ENCODE measurements at regions not wholly inside any gene's neighbourhood (a gene's known extent, or its start where the extent isn't known, plus 50 kb on each side); places are given as distances from the start of the nearest gene placed in this dataset.
"Not testable (repeated sequence)": the region's sequence is repeated elsewhere in the genome, so short reads cannot be mapped to it uniquely, and the experiment has no call there.

- no peak for DNase-seq
Measured at GRCh38 chr16:59573528-59574271, 839.6 kb upstream of the GOT2 start.

GRCh38 chr16:59567496-59567895 lies 833.4 kb upstream of the GOT2 start:
- DNase-seq: no peak

GRCh38 chr16:59566446-59566845 lies 832.3 kb upstream of the GOT2 start:
- DNase-seq: no peak

GRCh38 chr16:59558679-59559078 lies 824.6 kb upstream of the GOT2 start:
- no peak for DNase-seq

GRCh38 chr16:59552164-59552563 lies 818.0 kb upstream of the GOT2 start:
- no peak for DNase-seq

GRCh38 chr16:59545721-59546120 lies 811.6 kb upstream of the GOT2 start:
- DNase-seq: no peak

GRCh38 chr16:59543641-59544040 lies 809.5 kb upstream of the GOT2 start:
- DNase-seq: no peak

- no peak for DNase-seq
Measured at GRCh38 chr16:59540621-59541020, 806.5 kb upstream of the GOT2 start.

- DNase-seq: no peak
Measured at GRCh38 chr16:59535298-59535697, 801.2 kb upstream of the GOT2 start.

- DNase-seq: no peak
Measured at GRCh38 chr16:59527206-59527997, 793.3 kb upstream of the GOT2 start.

GRCh38 chr16:59522826-59523225 lies 788.7 kb upstream of the GOT2 start:
- DNase-seq: no peak

GRCh38 chr16:59518721-59519120 lies 784.6 kb upstream of the GOT2 start:
- DNase-seq: not testable (repeated sequence)

GRCh38 chr16:59514651-59515050 lies 780.5 kb upstream of the GOT2 start:
- DNase-seq: no peak

- no peak for DNase-seq
Measured at GRCh38 chr16:59510008-59510424, 775.9 kb upstream of the GOT2 start.

- DNase-seq: no peak
Measured at GRCh38 chr16:59500601-59501000, 766.5 kb upstream of the GOT2 start.

- no peak for DNase-seq
Measured at GRCh38 chr16:59487067-59487466, 753.0 kb upstream of the GOT2 start.

GRCh38 chr16:59484833-59485516 lies 750.9 kb upstream of the GOT2 start:
- no peak for DNase-seq

- no peak for DNase-seq
Measured at GRCh38 chr16:59478838-59479237, 744.7 kb upstream of the GOT2 start.

- DNase-seq: no peak
Measured at GRCh38 chr16:59470556-59470955, 736.4 kb upstream of the GOT2 start.

GRCh38 chr16:59469266-59469665 lies 735.1 kb upstream of the GOT2 start:
- no peak for DNase-seq

GRCh38 chr16:59463776-59464175 lies 729.7 kb upstream of the GOT2 start:
- no peak for DNase-seq

GRCh38 chr16:59459806-59460205 lies 725.7 kb upstream of the GOT2 start:
- no peak for DNase-seq

- DNase-seq: no peak
Measured at GRCh38 chr16:59455497-59455896, 721.4 kb upstream of the GOT2 start.

GRCh38 chr16:59450513-59450912 lies 716.4 kb upstream of the GOT2 start:
- DNase-seq: not testable (repeated sequence)

Data from activated CD4-positive, alpha-beta T cell treated with anti-CD3 and anti-CD28 coated beads, Interleukin-2, Interleukin-6, amounts not matched to agents 100 ng/mL and 50 ng/mL, durations not matched to agents 16 hours and 8 hours (primary cell).